Lower leg skin (tissue), 4 donors: ENCODE measurements at regions not wholly inside any gene's neighbourhood (a gene's known extent, or its start where the extent isn't known, plus 50 kb on each side); places are given as distances from the start of the nearest gene placed in this dataset.
A peak's percentile ranks its signal among the peaks of the same experiment; 100 is the strongest.

Experiments
- DNase-seq, 2 donors: peaks; one replicate each; pipeline ENCODE4 v3.0.0-alpha.2; 2019; ENCODE audit warnings: low spot score in 2 of 2
- H3K4me3 ChIP-seq: fragments of 200-600 bp; sonication (generic); 2 replicates; pipeline ENCODE4 v1.5.1; 2017; ENCODE audit warnings: mild to moderate bottlenecking, low read depth; ENCODE audit not compliant: poor library complexity, severe bottlenecking
- CTCF ChIP-seq, 3 donors: fragments of 450-650 bp; IDR thresholded peaks; one replicate each; pipeline ENCODE4 v1.5.1; 2016; ENCODE audit warnings: antibody characterized with exemption in 3 of 3, mild to moderate bottlenecking in 3 of 3, moderate library complexity in 2 of 3
- POLR2A ChIP-seq, 2 donors: fragments of 450-650 bp; IDR thresholded peaks; one replicate each; pipeline ENCODE4 v1.6.1; 2016 to 2017; ENCODE audit warnings: antibody characterized with exemption in 2 of 2, mild to moderate bottlenecking in 1 of 2, moderate library complexity in 1 of 2
- WGBS, 2 donors: methylation state at CpG; one replicate each; pipeline ENCODE4 v1.1.5; 2018; 5-methylcytosine and 5-hydroxymethylcytosine counted together
- intact Hi-C: fragments of 100-400 bp; cut with DNase I; formaldehyde crosslinking; loops from one replicate; pipeline ENCODE4 v1.15.0; 2023; ENCODE audit warnings: low total_unique reads

GRCh38 chr21:27300770-27301169 is 333.9 kb upstream of the ADAMTS5 start:
- intact Hi-C loops, result no loop called here

GRCh38 chr21:27298465-27298864 is 331.6 kb upstream of the ADAMTS5 start:
- peak in 1 of 2 donors; percentile 31 for DNase-seq
- 58% methylated on average over 1 of the region's 1 CpG for WGBS, 2 donors
- intact Hi-C loops, result no loop called here
- no peak overlapping the region for H3K4me3 ChIP-seq
- TF ChIP-seq CTCF (IDR thresholded peaks at IDR 0.05), result no peak
- no peak for TF ChIP-seq POLR2A (IDR thresholded peaks at IDR 0.05)

More at GRCh38 chr21:27300770-27301169, 333.9 kb upstream of the ADAMTS5 start:
- no peak overlapping the region for H3K4me3 ChIP-seq
- no peak for DNase-seq
- 84 to 90% methylated on average over 2 of the region's 2 CpGs for WGBS, 2 donors
- TF ChIP-seq POLR2A (IDR thresholded peaks at IDR 0.05) (no peak), CTCF (IDR thresholded peaks at IDR 0.05) (no peak)

- WGBS, 2 donors, result 26 to 69% methylated on average over 1 of the region's 1 CpG
- intact Hi-C loops, result no loop called here
- H3K4me3 ChIP-seq, result no peak overlapping the region
- no peak for TF ChIP-seq POLR2A (IDR thresholded peaks at IDR 0.05)
- TF ChIP-seq CTCF (IDR thresholded peaks at IDR 0.05), result no peak
- DNase-seq, result no peak
These were observed 326.4 kb upstream of the ADAMTS5 start for GRCh38 chr21:27293239-27293638.

- intact Hi-C loops, result no loop called here
- TF ChIP-seq POLR2A (IDR thresholded peaks at IDR 0.05), result no peak
- no peak for TF ChIP-seq CTCF (IDR thresholded peaks at IDR 0.05)
These were observed 325.9 kb upstream of the ADAMTS5 start for GRCh38 chr21:27292783-27293182.

DNA sequence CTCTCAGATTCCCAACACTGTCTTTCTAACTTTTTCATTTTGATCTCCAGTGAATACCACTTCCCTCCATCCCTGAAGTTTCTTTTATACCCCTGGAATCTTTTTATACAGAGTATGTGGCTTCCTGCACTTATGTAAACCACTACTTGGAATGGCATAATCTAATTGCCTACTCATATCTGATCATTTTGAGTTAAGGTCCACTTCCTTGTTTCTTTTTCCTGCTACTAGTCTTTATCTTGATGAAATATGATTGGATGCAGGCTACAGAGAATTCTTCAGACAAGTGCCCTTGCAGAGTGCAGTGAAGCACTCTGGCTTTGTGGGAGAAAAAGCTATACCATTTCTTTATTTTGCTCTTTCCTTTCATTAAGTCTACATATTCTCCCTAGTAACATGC is 325.3 kb upstream of the ADAMTS5 start:
- no peak overlapping the region for H3K4me3 ChIP-seq
- DNase-seq, result no peak
- intact Hi-C loops, result no loop called here
- no peak for TF ChIP-seq CTCF (IDR thresholded peaks at IDR 0.05)
- TF ChIP-seq POLR2A (IDR thresholded peaks at IDR 0.05), result no peak

More at GRCh38 chr21:27292783-27293182, 325.9 kb upstream of the ADAMTS5 start:
- DNase-seq, result no peak
- 47 to 51% methylated on average over 2 of the region's 2 CpGs for WGBS, 2 donors
- no peak overlapping the region for H3K4me3 ChIP-seq

DNA sequence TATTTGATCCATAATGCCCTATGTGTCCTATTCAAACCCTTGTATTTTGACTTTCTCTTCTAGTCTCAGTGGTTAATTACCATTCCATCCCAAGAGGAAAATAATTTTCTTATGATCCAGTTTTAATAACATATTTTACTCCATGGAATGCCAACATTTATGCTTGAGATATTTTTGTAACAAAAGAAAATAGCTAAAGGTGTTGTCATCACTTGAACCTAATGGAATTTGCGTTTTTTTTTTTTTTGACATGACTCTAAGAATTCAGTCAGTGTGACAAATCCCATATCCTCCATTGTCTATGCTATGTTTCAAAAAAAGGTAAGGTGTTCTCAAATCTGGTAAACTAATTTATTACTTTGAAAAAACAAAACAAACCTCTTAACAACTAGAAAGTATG is 324.1 kb upstream of the ADAMTS5 start:
- H3K4me3 ChIP-seq, result no peak overlapping the region
- no peak for DNase-seq
- 75 to 87% methylated on average over 1 of the region's 1 CpG for WGBS, 2 donors
- intact Hi-C loops, result no loop called here
- TF ChIP-seq CTCF (IDR thresholded peaks at IDR 0.05) (no peak), POLR2A (IDR thresholded peaks at IDR 0.05) (no peak)
